GM21447 (cell line): ENCODE measurements at regions not wholly inside any gene's neighbourhood (a gene's known extent, or its start where the extent isn't known, plus 50 kb on each side); places are given as distances from the start of the nearest gene placed in this dataset.
A peak's percentile ranks its signal among the peaks of the same experiment; 100 is the strongest.

Source experiments
- ATAC-seq: cut with Tn5 transposase; IDR thresholded peaks from one replicate; pipeline ENCODE4 v1.9.1; 2021; ENCODE audit not compliant: unreplicated experiment

GRCh38 chr1:191561276-191561675 is 597.0 kb upstream of the RGS18 start:
- ATAC-seq = no peak

GRCh38 chr1:191564275-191564674 is 594.0 kb upstream of the RGS18 start:
- ATAC-seq = no peak

- no peak for ATAC-seq
Measured at GRCh38 chr1:191572479-191572878, 585.8 kb upstream of the RGS18 start.

- no peak for ATAC-seq
Measured at GRCh38 chr1:191575180-191575579, 583.1 kb upstream of the RGS18 start.

GRCh38 chr1:191575746-191576145 is 582.5 kb upstream of the RGS18 start:
- no peak for ATAC-seq

- ATAC-seq = no peak
Measured at GRCh38 chr1:191577213-191577612, 581.0 kb upstream of the RGS18 start.

- no peak for ATAC-seq
Measured at GRCh38 chr1:191578281-191578680, 580.0 kb upstream of the RGS18 start.

- no peak for ATAC-seq
Measured at GRCh38 chr1:191579019-191579418, 579.2 kb upstream of the RGS18 start.

GRCh38 chr1:191582169-191582568 is 576.1 kb upstream of the RGS18 start:
- peak; percentile 69 for ATAC-seq

GRCh38 chr1:191585095-191585494 is 573.2 kb upstream of the RGS18 start:
- ATAC-seq = no peak

GRCh38 chr1:191588905-191589304 is 569.4 kb upstream of the RGS18 start:
- no peak for ATAC-seq

GRCh38 chr1:191589536-191589935 is 568.7 kb upstream of the RGS18 start:
- ATAC-seq = no peak

GRCh38 chr1:191590578-191590977 is 567.7 kb upstream of the RGS18 start:
- ATAC-seq = no peak

GRCh38 chr1:191592039-191592438 is 566.2 kb upstream of the RGS18 start:
- ATAC-seq = no peak

- no peak for ATAC-seq
Measured at GRCh38 chr1:191592907-191593306, 565.4 kb upstream of the RGS18 start.

- ATAC-seq = no peak
Measured at GRCh38 chr1:191595170-191595569, 563.1 kb upstream of the RGS18 start.

- ATAC-seq = no peak
Measured at GRCh38 chr1:191608367-191608766, 549.9 kb upstream of the RGS18 start.

- ATAC-seq = no peak
Measured at GRCh38 chr1:191609305-191609704, 549.0 kb upstream of the RGS18 start.

GRCh38 chr1:191615101-191615821 is 543.0 kb upstream of the RGS18 start:
- no peak for ATAC-seq

GRCh38 chr1:191618181-191618580 is 540.1 kb upstream of the RGS18 start:
- no peak for ATAC-seq

GRCh38 chr1:191620883-191621282 is 537.4 kb upstream of the RGS18 start:
- ATAC-seq = no peak

- ATAC-seq = no peak
Measured at GRCh38 chr1:191624044-191624443, 534.2 kb upstream of the RGS18 start.

- ATAC-seq = no peak
Measured at GRCh38 chr1:191629836-191630235, 528.4 kb upstream of the RGS18 start.
